Neuronal stem cell (in vitro differentiated cells): ENCODE measurements at regions not wholly inside any gene's neighbourhood (a gene's known extent, or its start where the extent isn't known, plus 50 kb on each side); places are given as distances from the start of the nearest gene placed in this dataset.

Experiments
- DNase-seq: peaks from one replicate; pipeline ENCODE4 v3.0.0-alpha.2; 2013; ENCODE audit warnings: low spot score
- H2AFZ ChIP-seq: one replicate; pipeline ENCODE4 v1.6.1; 2013; ENCODE audit warnings: mild to moderate bottlenecking, low read length, inconsistent platforms
- H2AK5ac ChIP-seq: 2 replicates; pipeline ENCODE4 v1.6.1; 2013; ENCODE audit warnings: low read depth, mild to moderate bottlenecking, inconsistent platforms, low read length, moderate library complexity, mixed read lengths
- H2BK120ac ChIP-seq: 2 replicates; pipeline ENCODE4 v1.6.1; 2013; ENCODE audit warnings: low read depth, mild to moderate bottlenecking, inconsistent platforms, low read length, moderate library complexity, mixed read lengths
- H2BK12ac ChIP-seq: one replicate; pipeline ENCODE4 v1.6.1; 2013; ENCODE audit warnings: low read length, inconsistent platforms
- H2BK15ac ChIP-seq: 2 replicates; pipeline ENCODE4 v1.6.1; 2013; ENCODE audit warnings: mild to moderate bottlenecking, low read length, inconsistent platforms, mixed read lengths
- H2BK5ac ChIP-seq: one replicate; pipeline ENCODE4 v1.6.1; 2013; ENCODE audit warnings: inconsistent platforms, mild to moderate bottlenecking, low read length, moderate library complexity
- H3K14ac ChIP-seq: one replicate; pipeline ENCODE4 v1.6.1; 2013; ENCODE audit warnings: low read length, inconsistent platforms
- H3K18ac ChIP-seq: 2 replicates; pipeline ENCODE4 v1.6.1; 2013; ENCODE audit warnings: low read length, inconsistent platforms
- H3K23ac ChIP-seq: 2 replicates; pipeline ENCODE4 v1.6.1; 2013; ENCODE audit warnings: low read depth, mild to moderate bottlenecking, mixed read lengths, low read length, inconsistent platforms; ENCODE audit not compliant: poor library complexity
- H3K27ac ChIP-seq: replicated peaks from 3 replicates; pipeline ENCODE4 v1.5.1; 2013; ENCODE audit warnings: low read length, inconsistent platforms
- H3K27me3 ChIP-seq, 3 experiments: 2 replicates each; pipeline ENCODE4 v1.6.1; 2013; ENCODE audit warnings: low read length in 3 of 3, mild to moderate bottlenecking in 2 of 3, inconsistent platforms in 1 of 3, low read depth in 1 of 3, mixed read lengths in 1 of 3, moderate library complexity in 1 of 3; ENCODE audit not compliant: control insufficient read depth in 3 of 3, insufficient read depth in 3 of 3
- H3K36me3 ChIP-seq, 2 donors: replicated peaks in 1 of 2; 2 replicates each; pipeline ENCODE4 v1.6.1; 2013; ENCODE audit warnings: low read length in 2 of 2; ENCODE audit not compliant: control insufficient read depth in 2 of 2, insufficient read depth in 2 of 2
- H3K4ac ChIP-seq: 2 replicates; pipeline ENCODE4 v1.6.1; 2013; ENCODE audit warnings: inconsistent platforms, mild to moderate bottlenecking, low read length, moderate library complexity
- H3K4me1 ChIP-seq, 2 donors: 1 replicate in 1 of 2; 2 replicates in 1 of 2; pipeline ENCODE4 v1.6.1; 2013; ENCODE audit warnings: low read length in 2 of 2, low read depth in 1 of 2; ENCODE audit not compliant: control insufficient read depth in 2 of 2, insufficient read depth in 1 of 2
- H3K4me2 ChIP-seq: one replicate; pipeline ENCODE4 v1.6.1; 2013; ENCODE audit warnings: mild to moderate bottlenecking, low read length, inconsistent platforms; ENCODE audit not compliant: insufficient read depth, poor library complexity, severe bottlenecking
- H3K4me3 ChIP-seq, 2 donors: 2 replicates each; pipeline ENCODE4 v1.5.1; 2013; ENCODE audit warnings: low read length in 2 of 2, mild to moderate bottlenecking in 2 of 2, inconsistent platforms in 1 of 2, moderate library complexity in 1 of 2
- H3K79me1 ChIP-seq: one replicate; pipeline ENCODE4 v1.6.1; 2013; ENCODE audit warnings: low read depth, mild to moderate bottlenecking, inconsistent platforms, low read length, moderate library complexity
- H3K9ac ChIP-seq: one replicate; pipeline ENCODE4 v1.6.1; 2013; ENCODE audit warnings: mild to moderate bottlenecking, low read depth, low read length, inconsistent platforms; ENCODE audit not compliant: poor library complexity
- H3K9me3 ChIP-seq, 2 donors: replicated peaks in 1 of 2; 2 replicates each; pipeline versions ENCODE3 to v1.6.1; 2013; ENCODE audit warnings: low read length in 2 of 2, mild to moderate bottlenecking in 2 of 2, inconsistent platforms in 1 of 2, low read depth in 1 of 2, mixed read lengths in 1 of 2, moderate library complexity in 1 of 2; ENCODE audit not compliant: control insufficient read depth in 2 of 2, insufficient read depth in 1 of 2
- H4K8ac ChIP-seq: one replicate; pipeline ENCODE4 v1.6.1; 2013; ENCODE audit warnings: low read depth, mild to moderate bottlenecking, inconsistent platforms, low read length, moderate library complexity
- H4K91ac ChIP-seq: one replicate; pipeline ENCODE4 v1.6.1; 2013; ENCODE audit warnings: low read length, low read depth, mild to moderate bottlenecking, inconsistent platforms; ENCODE audit not compliant: poor library complexity
- WGBS, 2 donors: extraction: QIAGEN DNeasy Blood & Tissue Kit; methylation state at CpG; one replicate each; pipeline ENCODE4 v1.1.7; 2013; ENCODE audit warnings: missing lambda C conversion rate in 2 of 2, mixed read lengths in 1 of 2; ENCODE audit not compliant: insufficient read length in 2 of 2, insufficient replicate concordance in 1 of 2; ENCODE audit errors: extremely low coverage in 2 of 2; 5-methylcytosine and 5-hydroxymethylcytosine counted together

DNA sequence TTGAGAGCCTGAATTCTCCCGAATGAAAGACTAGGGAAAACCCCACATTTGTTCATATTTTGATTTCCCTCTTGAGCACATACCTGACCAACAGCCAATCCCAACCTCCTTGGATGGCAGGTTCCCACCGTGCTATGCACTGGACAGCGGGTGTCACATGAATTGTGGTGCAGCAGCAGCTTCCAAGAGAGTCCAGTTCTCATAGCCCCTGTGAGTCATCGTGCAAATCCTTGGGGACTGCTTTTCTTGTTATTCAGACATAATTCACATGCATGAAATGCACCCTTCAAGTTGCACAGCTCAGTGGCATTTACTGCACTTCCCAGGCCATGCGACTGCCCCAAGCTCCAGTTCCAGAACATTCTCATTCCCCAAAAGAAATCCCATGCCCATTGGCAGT, 67.8 kb upstream of the PPP2R2D start:
- no peak overlapping the region for H3K4me2 ChIP-seq
- H4K91ac ChIP-seq, result no peak overlapping the region
- no CpG with 5 or more reads among the region's 5 CpGs for WGBS, 2 donors
- no peak overlapping the region for H4K8ac ChIP-seq
- no peak overlapping the region for H3K4ac ChIP-seq
- peak overlapping the region; percentile 81 for H2AK5ac ChIP-seq
- no peak overlapping the region for H3K23ac ChIP-seq
- no peak overlapping the region for H2BK5ac ChIP-seq
- H3K14ac ChIP-seq, result no peak overlapping the region
- H3K27me3 ChIP-seq, result no peaks in the 10 kb centered on the region
- no peak overlapping the region for H2BK12ac ChIP-seq
- H2AFZ ChIP-seq, result no peak overlapping the region
- no peak overlapping the region for H3K4me3 ChIP-seq
- no peak overlapping the region for H3K18ac ChIP-seq
- H3K9me3 ChIP-seq, result no peaks in the 10 kb centered on the region
- H2BK15ac ChIP-seq, result no peak overlapping the region
- no peaks in the 10 kb centered on the region for H3K79me1 ChIP-seq
- no peak overlapping the region for H3K27ac ChIP-seq
- H3K9ac ChIP-seq, result no peak overlapping the region
- no peaks in the 10 kb centered on the region for H3K4me1 ChIP-seq
- DNase-seq, result no peak
- peak overlapping the region; percentile 72 for H2BK120ac ChIP-seq
- H3K36me3 ChIP-seq, result no peaks in the 10 kb centered on the region

DNA sequence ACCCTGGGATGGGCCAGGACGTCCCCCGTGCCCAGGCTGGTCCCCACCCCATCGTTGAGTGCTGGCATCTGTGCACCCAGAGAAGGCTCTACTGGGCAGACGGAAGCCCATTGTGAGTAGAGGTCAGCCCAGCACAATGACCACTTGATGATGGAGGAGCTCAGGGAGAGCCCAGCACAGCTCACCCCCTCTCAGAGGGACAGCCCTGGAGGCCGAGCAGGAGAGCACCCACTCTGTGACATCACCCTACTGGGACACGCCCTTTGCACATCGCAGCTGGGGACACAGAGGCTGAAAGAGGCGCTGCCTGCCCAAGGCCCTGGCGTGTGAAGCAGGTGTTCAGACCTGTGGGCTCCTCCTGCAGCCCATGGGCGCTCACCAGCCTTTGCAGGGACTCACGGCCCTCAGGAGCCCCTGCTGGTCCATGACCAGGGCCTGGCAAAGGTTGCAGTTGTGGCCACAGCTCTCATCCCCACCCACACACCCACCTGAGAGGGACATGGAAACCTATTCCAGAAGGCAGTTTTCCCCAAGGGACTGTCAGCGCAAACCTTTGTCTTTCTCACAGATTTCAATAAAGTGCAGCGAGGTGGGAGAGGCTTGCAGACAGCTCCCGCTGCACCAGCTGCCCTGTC, 67.2 kb upstream of the PPP2R2D start:
- WGBS, 2 donors, result no CpG with 5 or more reads among the region's 14 CpGs
- Histone ChIP-seq H3K79me1 (no peaks in the 10 kb centered on the region), H3K4me3 (no peak overlapping the region), H3K9ac (no peak overlapping the region), H2BK5ac (no peak overlapping the region), H3K36me3 (no peaks in the 10 kb centered on the region), H2AFZ (no peak overlapping the region), H3K27ac (no peak overlapping the region), H2BK12ac (no peak overlapping the region), H2AK5ac (peak overlapping the region; percentile 81), H3K18ac (peak overlapping the region; percentile 87), H3K27me3 (no peaks in the 10 kb centered on the region), H3K9me3 (no peaks in the 10 kb centered on the region), H2BK120ac (peak overlapping the region; percentile 72), H3K23ac (peak overlapping the region; percentile 43), H3K14ac (peak overlapping the region; percentile 97), H4K91ac (no peak overlapping the region), H3K4me2 (no peak overlapping the region), H4K8ac (no peak overlapping the region), H3K4me1 (no peaks in the 10 kb centered on the region), H2BK15ac (no peak overlapping the region), H3K4ac (no peak overlapping the region)
- no peak for DNase-seq

DNA sequence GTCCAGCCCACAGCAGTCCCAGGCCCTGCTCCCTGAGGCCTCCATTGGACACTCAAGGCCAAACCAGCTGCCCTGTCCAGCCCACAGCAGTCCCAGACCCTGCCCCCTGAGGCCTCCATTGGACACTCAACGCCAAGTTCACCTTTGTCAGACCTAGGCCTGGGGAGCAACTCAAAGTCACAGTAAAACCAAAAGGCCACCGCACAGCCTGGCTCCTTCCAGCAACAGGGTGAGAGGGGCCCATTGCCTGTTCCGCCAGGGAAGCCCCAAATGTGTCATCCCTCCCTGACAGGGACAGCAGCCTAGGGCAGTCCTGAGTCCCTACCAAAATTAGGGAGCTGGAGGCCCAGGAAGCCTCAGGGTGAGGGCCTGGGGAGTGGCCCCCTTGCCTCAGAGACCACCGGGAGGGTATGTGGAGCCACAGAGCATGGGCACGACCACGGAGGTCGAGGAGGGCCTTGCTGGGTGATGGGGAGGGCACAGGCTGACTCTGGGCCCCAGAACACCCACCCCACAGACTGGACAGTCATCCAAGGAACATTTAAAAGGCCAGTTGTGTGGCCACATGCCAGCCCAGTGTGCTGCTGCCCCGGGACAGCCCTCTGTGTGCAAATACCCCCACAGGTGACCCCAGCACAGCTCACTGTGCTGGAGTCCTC, 66.5 kb upstream of the PPP2R2D start:
- no peaks in the 10 kb centered on the region for H3K79me1 ChIP-seq
- no peak overlapping the region for H2BK5ac ChIP-seq
- no peaks in the 10 kb centered on the region for H3K27me3 ChIP-seq
- H3K9ac ChIP-seq, result peak overlapping the region; percentile 44
- H4K8ac ChIP-seq, result no peak overlapping the region
- peak overlapping the region; percentile 17 for H3K18ac ChIP-seq
- H3K14ac ChIP-seq, result no peak overlapping the region
- no CpG with 5 or more reads among the region's 8 CpGs for WGBS, 2 donors
- no peak overlapping the region for H2BK15ac ChIP-seq
- H3K4me1 ChIP-seq, result no peaks in the 10 kb centered on the region
- H4K91ac ChIP-seq, result no peak overlapping the region
- H3K27ac ChIP-seq, result no peak overlapping the region
- H3K4ac ChIP-seq, result no peak overlapping the region
- no peak for DNase-seq
- H2BK120ac ChIP-seq, result no peak overlapping the region
- H3K9me3 ChIP-seq, result no peaks in the 10 kb centered on the region
- H3K36me3 ChIP-seq, result no peaks in the 10 kb centered on the region
- H2AFZ ChIP-seq, result no peak overlapping the region
- H2BK12ac ChIP-seq, result peak overlapping the region; percentile 58
- H3K4me2 ChIP-seq, result no peak overlapping the region
- H3K4me3 ChIP-seq, result no peak overlapping the region
- peak overlapping the region; percentile 46 for H2AK5ac ChIP-seq
- no peak overlapping the region for H3K23ac ChIP-seq

DNA sequence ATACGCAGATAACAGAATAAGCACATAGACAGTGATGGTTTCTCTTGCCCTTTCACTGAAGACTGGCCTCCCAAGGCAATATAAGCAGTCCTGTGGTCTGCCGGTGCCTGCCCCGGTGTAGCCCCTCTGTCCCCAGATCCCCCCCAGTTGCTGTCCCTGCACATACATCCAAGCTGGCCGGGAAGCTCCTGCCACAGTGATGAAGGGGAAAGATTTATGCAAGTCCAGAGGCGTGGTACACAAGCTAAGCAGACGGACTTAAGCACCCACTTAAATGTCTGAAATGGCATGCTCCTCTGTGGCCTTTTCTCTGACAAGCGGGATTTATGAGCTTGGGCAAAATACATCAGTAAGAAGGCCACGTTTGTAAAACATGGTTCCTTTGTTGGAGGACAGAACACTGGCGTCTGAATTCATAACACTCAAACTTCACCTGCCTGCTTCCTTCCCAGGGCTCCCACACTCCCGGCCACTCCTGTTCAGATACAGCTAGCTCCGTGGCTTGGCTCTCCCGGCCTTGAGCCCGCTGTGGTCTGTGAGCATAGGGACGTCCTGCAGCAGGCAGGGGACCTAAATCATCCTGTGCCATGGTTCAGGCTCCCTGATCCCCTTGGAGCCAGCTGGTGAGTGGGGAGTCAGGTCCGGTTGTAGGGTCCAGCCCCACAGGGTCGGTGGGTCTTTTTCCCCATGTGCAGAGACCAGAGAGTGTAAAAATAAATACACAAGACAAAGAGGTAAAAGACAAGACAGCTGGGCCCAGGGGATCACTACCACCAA, 61.7 kb upstream of the PPP2R2D start:
- peaks cover 0 to 4% of the 10 kb centered on the region in 2 donors for H3K9me3 ChIP-seq
- H2AFZ ChIP-seq, result no peak overlapping the region
- peaks cover 0 to 3% of the 10 kb centered on the region in 2 donors for H3K4me1 ChIP-seq
- peaks cover 0 to 4% of the 10 kb centered on the region in 2 donors for H3K36me3 ChIP-seq
- H3K4me2 ChIP-seq, result no peak overlapping the region
- no peak overlapping the region for H2BK15ac ChIP-seq
- H3K4ac ChIP-seq, result no peak overlapping the region
- no peak overlapping the region for H3K18ac ChIP-seq
- H4K8ac ChIP-seq, result no peak overlapping the region
- H3K23ac ChIP-seq, result no peak overlapping the region
- H2BK120ac ChIP-seq, result no peak overlapping the region
- H2AK5ac ChIP-seq, result no peak overlapping the region
- no peak overlapping the region for H3K14ac ChIP-seq
- H3K4me3 ChIP-seq, result peak overlapping the region in 1 of 2 donors; percentile 50
- no peak overlapping the region for H3K27ac ChIP-seq
- peaks cover 3% of the 10 kb centered on the region for H3K79me1 ChIP-seq
- no CpG with 5 or more reads among the region's 16 CpGs for WGBS, 2 donors
- H2BK12ac ChIP-seq, result no peak overlapping the region
- H3K27me3 ChIP-seq, result no peaks in the 10 kb centered on the region
- no peak overlapping the region for H2BK5ac ChIP-seq
- DNase-seq, result no peak
- H3K9ac ChIP-seq, result peak overlapping the region; percentile 50
- H4K91ac ChIP-seq, result no peak overlapping the region
